Omental fat pad (tissue), 3 donors: ENCODE measurements at regions not wholly inside any gene's neighbourhood (a gene's known extent, or its start where the extent isn't known, plus 50 kb on each side); places are given as distances from the start of the nearest gene placed in this dataset.

Source experiments
- ATAC-seq: fragments of 150-250 bp; one replicate; pipeline ENCODE4 v1.9.1; 2016; ENCODE audit warnings: mild to moderate bottlenecking, moderate library complexity; ENCODE audit not compliant: low FRiP score
- DNase-seq: peaks from one replicate; pipeline ENCODE4 v3.0.0-alpha.2; 2019; ENCODE audit warnings: low spot score
- TF ChIP-seq, protein P1 (sequence below), 3 donors: fragments of 450-650 bp; IDR thresholded peaks; one replicate each; pipeline ENCODE4 v1.5.1; 2016 to 2017; ENCODE audit warnings: antibody characterized with exemption in 3 of 3, mild to moderate bottlenecking in 3 of 3, moderate library complexity in 2 of 3

DNA sequence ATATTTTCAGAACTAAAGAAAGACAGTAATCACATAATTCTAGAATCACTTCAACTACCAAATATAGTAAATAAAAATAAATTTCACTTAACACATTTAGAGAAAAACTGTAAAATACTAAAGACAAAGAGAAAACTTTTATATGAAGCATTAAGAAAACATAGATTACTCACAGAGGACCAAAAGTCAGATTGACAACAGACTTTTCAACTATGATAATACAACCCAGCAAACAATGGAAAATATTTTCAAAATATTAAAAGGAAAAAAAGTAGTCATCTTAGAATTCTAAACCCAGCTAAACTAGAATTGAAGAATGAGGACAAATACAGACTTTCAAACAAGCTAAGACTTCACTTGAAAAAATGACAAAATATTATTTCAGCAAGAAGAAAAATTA, 164.8 kb upstream of the ARID1B start:
- TF ChIP-seq, protein P1, sequence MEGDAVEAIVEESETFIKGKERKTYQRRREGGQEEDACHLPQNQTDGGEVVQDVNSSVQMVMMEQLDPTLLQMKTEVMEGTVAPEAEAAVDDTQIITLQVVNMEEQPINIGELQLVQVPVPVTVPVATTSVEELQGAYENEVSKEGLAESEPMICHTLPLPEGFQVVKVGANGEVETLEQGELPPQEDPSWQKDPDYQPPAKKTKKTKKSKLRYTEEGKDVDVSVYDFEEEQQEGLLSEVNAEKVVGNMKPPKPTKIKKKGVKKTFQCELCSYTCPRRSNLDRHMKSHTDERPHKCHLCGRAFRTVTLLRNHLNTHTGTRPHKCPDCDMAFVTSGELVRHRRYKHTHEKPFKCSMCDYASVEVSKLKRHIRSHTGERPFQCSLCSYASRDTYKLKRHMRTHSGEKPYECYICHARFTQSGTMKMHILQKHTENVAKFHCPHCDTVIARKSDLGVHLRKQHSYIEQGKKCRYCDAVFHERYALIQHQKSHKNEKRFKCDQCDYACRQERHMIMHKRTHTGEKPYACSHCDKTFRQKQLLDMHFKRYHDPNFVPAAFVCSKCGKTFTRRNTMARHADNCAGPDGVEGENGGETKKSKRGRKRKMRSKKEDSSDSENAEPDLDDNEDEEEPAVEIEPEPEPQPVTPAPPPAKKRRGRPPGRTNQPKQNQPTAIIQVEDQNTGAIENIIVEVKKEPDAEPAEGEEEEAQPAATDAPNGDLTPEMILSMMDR (IDR thresholded peaks at IDR 0.05) = no peak
- no peak for DNase-seq
- no peak for ATAC-seq

DNA sequence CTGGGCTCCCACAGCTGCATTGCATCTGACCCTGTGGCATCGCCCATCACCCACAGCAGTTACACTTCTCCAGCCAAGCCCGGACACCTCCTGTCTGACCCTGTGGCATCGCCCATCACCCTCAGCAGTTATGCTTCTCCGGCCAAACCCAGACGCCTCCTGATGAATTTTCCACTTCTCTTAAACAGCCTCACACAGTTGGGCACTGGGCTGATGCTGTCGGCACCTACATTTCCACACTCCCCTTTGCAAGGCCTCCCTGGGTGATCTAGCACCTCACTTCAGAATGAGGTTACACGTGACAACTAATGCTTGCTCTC, 175.2 kb upstream of the ARID1B start:
- TF ChIP-seq, protein P1 (IDR thresholded peaks at IDR 0.05) = no peak
- ATAC-seq (no peak), DNase-seq (no peak)

DNA sequence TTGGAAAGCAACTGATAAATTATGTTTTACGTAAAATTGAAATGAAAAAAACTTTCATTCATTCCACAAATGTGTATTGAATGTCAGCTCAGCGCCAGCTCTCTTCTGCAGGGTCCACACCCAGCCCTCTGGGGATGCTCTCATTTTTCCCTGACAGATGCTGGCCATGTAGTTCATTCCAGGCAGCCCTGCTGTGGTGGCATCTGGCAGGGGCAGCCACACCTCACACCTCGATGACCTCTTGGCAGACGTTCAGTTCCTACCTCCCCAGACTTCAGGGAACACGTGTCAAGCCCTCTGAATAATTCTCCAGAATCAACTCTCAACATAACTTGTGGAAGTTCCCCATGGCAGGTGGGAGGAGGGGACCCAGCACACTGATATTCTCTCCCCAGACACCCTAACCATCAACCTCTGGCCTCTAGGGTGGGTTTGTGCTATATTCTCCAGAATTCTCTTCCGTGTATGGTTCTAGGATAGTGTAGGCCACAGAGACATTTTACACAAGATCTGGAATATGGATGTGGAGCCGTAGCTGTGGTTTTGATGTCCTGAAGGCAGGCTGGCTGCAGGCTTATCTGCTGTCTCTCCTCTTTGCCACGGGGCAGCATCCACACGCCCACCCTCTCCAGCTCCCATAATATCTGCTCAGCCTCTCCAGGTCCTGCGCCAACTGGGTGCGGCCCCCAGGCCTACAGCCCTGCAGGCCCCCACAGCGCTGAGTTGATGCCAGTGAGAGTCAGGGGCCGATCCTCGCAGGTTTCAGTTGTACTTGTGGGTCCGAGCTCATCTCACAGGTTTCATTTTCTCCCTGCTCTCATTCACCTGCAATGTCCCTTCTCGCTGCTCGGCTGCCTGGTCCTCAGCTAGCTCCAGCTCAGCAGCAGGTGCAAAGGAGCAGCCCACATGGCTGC, 175.8 kb upstream of the ARID1B start:
- DNase-seq (no peak), ATAC-seq (no peak)
- TF ChIP-seq, protein P1 (IDR thresholded peaks at IDR 0.05) = no peak

DNA sequence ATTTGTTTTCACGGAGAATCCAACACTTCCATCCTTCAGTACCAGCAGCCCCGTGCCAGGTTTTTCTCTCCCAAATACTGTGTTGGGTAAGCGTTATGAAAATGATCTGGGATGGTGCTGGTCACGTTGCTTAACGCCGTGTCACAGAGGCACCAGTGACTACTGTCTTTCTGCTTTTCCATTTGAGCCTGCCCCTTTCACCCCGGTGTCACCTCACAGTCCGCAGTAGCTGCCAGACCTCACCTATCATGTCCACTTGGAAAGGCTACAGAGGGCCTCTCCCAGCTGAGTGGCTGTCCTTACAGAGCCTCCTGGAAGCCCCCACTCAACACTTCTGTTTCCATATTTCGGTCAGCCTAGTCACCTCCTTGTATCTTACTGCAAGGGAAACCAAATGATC, 176.5 kb upstream of the ARID1B start:
- no peak for ATAC-seq
- TF ChIP-seq, protein P1 (IDR thresholded peaks at IDR 0.05) = no peak
- no peak for DNase-seq

DNA sequence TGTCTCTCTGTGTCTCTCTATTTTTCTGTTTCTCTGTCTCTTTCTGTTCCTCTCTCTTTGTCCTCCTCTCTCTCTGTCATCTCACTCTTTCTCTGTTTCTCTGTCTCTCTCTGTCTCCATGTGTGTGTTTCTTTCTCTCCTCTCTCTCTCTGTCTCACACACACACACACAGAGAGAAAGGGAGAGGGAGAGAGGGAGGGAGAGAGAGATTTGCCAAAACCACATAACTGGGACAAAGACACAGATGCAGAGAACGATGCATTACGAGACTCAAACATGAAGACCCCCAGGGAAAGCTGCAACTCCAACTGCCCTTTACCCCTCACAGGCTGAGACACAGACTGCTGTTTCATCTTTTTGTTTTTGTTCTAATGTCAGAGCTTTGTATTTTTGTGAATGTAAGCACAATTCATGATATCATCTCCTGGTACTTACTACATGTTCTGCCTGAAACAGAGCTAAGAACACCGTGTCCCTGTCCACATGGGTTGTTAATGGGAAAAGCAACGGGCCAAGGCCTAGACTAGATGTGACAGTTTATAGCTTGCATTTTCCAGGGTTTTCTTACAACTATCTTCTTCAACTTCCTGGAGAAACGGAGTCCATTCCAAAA, 177.1 kb upstream of the ARID1B start:
- no peak for ATAC-seq
- TF ChIP-seq, protein P1 (IDR thresholded peaks at IDR 0.05) = no peak
- DNase-seq = no peak

DNA sequence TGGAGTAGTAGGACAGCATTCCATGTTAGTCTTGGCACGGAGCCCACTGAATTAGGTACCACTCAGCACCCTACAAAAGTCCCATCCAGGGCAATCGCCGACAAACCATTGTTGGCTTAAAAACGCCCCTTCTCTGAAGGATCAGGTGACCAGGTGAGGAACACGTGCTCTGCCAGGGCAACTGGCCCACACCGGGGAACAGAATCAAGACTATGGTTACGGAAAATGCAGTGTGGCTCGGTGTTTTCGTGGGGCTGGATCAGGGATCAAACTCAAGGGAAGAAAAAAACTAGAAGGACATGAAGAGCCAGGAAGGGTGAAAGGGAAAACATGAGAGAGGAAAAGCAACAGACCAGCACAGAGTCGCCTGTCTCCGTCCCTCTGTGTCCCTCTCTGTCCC, 177.8 kb upstream of the ARID1B start:
- DNase-seq = no peak
- TF ChIP-seq, protein P1 (IDR thresholded peaks at IDR 0.05) = no peak
- ATAC-seq = no peak

DNA sequence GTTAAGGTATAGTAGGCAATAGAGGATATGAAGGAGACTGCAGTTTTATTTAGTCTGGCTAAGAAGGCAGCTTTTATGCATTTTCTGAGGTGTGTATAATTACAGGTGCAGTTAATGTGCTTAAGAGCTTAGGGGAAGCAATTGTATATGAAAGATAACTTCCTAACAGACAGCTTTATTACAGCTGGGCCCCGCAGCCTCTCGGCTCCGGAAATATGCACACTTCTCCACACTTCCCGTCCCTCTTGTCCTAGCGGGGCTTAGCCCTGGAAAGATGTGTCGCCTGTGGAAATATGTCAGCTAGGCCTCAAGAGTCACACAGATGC, 178.4 kb upstream of the ARID1B start:
- no peak for ATAC-seq
- TF ChIP-seq, protein P1 (IDR thresholded peaks at IDR 0.05) = no peak
- no peak for DNase-seq
